Adrenal gland (tissue), 5 donors: ENCODE measurements at regions not wholly inside any gene's neighbourhood (a gene's known extent, or its start where the extent isn't known, plus 50 kb on each side); places are given as distances from the start of the nearest gene placed in this dataset.

Experiments used
- POLR2A ChIP-seq, 2 donors: fragments of 450-650 bp; IDR thresholded peaks; one replicate each; pipeline ENCODE4 v1.6.1; 2017; ENCODE audit warnings: antibody characterized with exemption in 2 of 2, mild to moderate bottlenecking in 2 of 2, moderate library complexity in 1 of 2
- TF ChIP-seq, protein P1 (sequence below), 6 experiments: fragments of 450-650 bp in 4 of 6; fragments of 200-600 bp in 2 of 6; sonication (generic) in 1 of 6; IDR thresholded peaks; 1 replicate in 5 of 6; 2 replicates in 1 of 6; pipeline versions ENCODE4 v1.5.1 to v1.8.0; 2016 to 2021; ENCODE audit warnings: antibody characterized with exemption in 6 of 6, mild to moderate bottlenecking in 2 of 6, moderate library complexity in 1 of 6
- donor health status: DM: no; HTN: no; CAD: no.

GRCh38 chr1:87553511-87553910 lies 224.8 kb downstream of the LMO4 start:
- TF ChIP-seq, protein P1, sequence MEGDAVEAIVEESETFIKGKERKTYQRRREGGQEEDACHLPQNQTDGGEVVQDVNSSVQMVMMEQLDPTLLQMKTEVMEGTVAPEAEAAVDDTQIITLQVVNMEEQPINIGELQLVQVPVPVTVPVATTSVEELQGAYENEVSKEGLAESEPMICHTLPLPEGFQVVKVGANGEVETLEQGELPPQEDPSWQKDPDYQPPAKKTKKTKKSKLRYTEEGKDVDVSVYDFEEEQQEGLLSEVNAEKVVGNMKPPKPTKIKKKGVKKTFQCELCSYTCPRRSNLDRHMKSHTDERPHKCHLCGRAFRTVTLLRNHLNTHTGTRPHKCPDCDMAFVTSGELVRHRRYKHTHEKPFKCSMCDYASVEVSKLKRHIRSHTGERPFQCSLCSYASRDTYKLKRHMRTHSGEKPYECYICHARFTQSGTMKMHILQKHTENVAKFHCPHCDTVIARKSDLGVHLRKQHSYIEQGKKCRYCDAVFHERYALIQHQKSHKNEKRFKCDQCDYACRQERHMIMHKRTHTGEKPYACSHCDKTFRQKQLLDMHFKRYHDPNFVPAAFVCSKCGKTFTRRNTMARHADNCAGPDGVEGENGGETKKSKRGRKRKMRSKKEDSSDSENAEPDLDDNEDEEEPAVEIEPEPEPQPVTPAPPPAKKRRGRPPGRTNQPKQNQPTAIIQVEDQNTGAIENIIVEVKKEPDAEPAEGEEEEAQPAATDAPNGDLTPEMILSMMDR (IDR thresholded peaks at IDR 0.05), result no peak
- no peak for TF ChIP-seq POLR2A (IDR thresholded peaks at IDR 0.05)
